ENCODE measurements at regions not wholly inside any gene's neighbourhood (a gene's known extent, or its start where the extent isn't known, plus 50 kb on each side); places are given as distances from the start of the nearest gene placed in this dataset.
A peak's percentile ranks its signal among the peaks of the same experiment; 100 is the strongest.

DNA sequence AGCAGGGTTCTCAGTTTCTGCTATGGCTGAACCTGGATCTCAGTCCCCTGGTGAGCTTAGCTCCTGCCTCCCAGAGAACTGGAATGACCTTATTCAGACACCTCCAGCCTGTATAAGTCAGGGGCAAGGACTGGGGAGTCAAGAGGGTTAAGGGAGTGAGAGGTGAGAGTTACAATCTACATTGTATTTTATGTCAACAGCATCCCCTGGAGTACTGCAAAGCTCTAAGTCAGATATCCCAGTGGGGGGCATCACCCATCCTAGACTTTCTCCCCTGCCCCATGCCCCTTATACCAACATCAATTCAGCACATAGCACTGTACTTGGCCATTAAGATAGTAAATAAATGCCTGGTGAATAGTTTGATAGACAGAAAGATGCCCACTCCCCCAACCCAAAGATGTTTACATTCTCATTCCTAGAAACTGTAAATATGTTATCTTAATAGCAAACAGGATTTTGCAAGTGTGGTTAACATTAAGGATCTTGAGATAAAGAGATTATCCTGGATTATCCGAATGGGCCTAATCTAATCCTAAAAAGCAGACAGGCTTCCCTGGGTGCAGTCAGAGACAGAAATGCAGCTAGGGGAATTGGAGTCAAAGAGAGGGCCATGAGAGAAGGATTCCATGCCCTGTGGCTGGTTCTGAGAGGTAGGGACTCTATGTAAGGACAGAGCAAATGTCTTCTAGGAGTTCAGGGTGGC, 132.3 kb upstream of the RASGRP1 start:
- no peak for DNase-seq

GRCh38 chr15:38698254-38698653, 133.6 kb upstream of the RASGRP1 start:
- peak; percentile 23 for DNase-seq

GRCh38 chr15:38699633-38700230, 135.1 kb upstream of the RASGRP1 start:
- DNase-seq = peak; percentile 72

- DNase-seq = no peak
These were observed 136.5 kb upstream of the RASGRP1 start for GRCh38 chr15:38701149-38701548.

DNA sequence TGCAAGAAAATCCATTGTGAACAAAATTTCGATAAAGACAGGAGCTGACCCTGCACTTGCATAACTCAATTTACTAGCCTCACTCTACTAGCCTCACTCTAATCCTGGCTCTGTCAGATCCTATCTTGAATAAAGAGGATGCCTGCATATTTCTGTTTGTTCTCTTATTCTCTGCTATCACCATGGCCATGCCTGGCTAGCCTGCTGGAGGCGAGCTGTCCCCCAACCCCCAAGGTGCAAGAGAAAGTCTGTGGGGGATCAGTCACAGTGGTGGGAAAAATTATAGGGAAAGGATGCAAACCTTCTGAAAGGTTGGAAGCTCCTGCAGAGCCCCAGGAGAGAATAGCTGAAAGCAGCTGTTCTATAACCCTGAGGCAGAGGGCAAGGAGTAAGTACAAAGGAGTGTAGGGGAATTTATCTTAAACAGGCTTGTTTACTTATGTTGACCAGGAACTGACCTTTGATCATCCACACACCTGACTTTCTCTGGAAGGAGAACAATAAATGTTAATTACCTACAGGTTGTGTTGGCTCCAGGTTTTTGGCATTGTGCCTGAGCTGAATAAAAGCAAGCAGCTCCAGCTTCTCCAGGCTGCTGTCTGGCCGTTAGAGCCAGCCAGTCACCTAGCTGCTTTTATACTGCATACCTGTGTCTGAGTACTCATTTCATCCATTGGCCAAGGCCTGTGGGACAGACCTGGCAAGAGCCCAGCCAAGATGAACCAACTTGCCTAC, 137.7 kb upstream of the RASGRP1 start:
- no peak for DNase-seq

DNA sequence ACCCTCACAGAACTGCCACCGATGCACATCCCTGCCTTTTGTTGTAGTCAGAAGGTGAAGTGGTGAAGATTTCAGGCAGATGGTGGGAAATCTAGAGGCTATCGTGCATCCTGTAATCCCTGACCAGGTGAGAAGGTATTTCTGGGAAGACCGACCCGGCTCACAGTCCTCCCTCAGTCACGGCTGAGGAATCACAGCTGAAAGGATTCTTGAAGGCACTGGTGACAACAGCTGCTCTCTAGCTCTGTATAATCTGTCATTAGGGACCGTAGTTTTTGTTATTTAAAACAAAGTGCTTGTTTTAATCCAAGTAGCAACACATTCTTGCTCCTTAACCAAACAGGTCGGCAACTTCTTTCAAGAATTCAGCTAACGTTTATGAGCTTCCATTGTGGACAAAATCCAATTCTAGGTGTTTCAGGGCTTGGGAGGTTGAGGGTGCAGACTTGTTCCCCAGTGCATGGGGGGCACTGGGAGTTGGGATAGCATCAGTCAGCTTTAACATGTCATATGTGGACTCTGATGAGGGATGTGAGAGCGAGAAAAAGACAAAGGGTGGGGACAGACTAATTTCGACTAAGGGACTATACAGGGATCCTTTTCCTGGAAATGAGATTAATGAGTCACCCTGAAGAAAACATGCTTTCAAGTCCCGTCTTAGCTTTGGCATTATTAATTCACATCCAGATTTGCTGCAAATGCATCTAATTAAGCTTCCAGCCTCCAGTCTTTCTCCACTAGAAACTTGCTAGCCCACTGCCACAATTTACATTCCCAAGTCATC, 141.0 kb upstream of the RASGRP1 start:
- no peak for DNase-seq

- DNase-seq = no peak
These were observed 142.3 kb upstream of the RASGRP1 start for GRCh38 chr15:38706956-38707355.

- DNase-seq = peak; percentile 34
These were observed 143.4 kb upstream of the RASGRP1 start for GRCh38 chr15:38707802-38708671.

DNA sequence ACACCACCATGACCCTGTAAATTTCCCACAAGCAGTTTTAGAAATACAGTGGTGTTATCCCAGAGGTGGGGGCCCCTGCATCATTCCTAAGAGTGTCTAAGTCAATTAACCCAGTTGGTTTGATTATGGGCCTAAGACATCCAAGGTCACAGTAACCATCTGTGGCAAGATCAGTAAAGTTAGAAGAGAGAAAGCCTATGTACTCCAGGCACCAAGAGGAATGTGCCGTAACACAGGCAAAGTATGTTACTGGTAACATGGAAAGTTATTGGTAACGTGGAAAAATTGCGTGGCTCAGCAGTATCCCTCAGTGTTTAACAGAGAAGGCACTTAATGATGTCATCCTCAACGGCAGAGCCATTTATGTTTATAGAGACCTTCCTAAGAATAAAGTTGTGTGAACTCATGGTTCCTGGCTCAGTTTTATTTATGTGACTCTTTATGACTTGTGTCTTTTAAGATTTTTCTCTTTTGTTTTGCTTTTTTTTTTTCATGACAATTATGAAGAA, 144.1 kb upstream of the RASGRP1 start:
- no peak for DNase-seq

- DNase-seq = no peak
These were observed 144.6 kb upstream of the RASGRP1 start for GRCh38 chr15:38709196-38709595.

DNA sequence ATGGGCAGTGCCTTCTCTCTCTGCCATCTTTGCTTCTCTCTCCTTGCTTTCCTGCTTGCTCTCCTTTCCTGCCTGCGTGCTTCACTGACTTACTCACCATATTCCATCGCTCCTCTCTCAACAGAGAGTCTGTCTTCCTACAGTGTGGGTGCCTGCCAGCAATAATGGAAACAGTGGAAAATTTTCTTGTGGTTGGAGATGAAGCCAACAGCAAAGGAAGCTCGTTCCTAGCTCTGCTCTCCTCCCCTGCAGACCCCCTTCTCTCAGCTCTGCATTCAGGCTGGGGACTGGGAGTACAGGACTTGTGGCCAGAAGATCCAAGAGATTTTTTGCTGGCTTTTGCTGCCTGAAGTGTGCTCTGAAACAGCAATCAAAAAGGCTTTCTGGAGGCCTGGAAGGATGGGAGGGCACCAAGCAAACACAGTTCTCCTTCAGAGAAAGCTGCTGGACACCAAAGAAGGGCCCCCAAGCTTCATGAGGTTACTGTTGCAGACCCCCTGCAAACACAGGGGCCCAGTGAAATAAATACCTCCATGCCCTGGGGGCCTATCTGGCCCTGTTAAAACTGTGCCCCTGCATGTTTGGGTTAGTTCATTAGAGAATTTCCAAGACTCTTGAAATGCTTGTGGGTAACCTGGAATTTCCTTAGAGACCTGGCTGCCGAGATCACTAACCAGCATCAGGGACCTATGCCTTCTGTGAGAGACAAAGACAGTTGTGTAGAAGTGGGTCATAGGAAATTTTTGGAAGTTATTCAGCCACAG, 149.9 kb upstream of the RASGRP1 start:
- no peak for DNase-seq

GRCh38 chr15:38720893-38721567, 156.4 kb upstream of the RASGRP1 start:
- no peak for DNase-seq

GRCh38 chr15:38721568-38721945, 156.9 kb upstream of the RASGRP1 start:
- no peak for DNase-seq

DNA sequence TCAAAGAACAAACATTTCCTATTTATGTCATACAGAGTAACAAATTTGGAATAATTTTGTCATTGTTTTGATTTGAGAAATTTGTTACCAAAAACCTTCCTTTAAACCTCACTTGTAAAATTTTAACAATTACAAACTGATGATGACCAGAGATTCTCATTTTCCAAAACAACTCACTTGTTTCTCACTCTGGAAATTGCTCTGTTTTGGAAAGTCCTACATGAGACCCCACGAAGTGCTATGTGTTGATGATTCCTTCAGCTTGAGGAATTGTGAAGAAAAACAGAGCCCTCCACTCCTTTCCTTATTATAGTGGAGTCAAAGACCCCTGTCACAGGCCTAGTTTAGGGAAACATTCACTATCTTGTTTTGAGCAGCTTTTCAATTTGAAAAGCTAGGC, 157.6 kb upstream of the RASGRP1 start:
- DNase-seq = no peak

GRCh38 chr15:38724827-38725226, 160.2 kb upstream of the RASGRP1 start:
- DNase-seq = no peak

DNA sequence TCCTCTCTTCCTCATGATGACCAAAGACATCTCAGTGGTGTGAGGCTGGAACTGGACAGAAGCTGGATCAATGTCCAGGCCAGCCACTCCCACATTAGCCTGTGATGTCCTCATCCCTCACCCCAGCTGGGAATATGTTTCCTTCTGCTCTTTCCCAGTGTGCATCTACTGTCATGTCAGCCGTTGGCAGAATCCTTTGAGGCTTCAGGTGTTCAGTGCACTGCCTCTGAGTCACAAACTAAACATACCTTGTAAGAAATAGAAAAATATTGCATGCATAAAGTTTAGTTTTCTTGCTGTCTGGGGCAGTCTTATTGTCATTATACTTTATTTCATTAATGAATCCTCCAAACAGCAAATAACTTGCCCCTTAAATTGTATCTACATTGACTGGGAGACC, 161.6 kb upstream of the RASGRP1 start:
- DNase-seq = no peak

GRCh38 chr15:38733331-38733730, 168.7 kb upstream of the RASGRP1 start:
- no peak for DNase-seq

GRCh38 chr15:38740206-38740605, 175.6 kb upstream of the RASGRP1 start:
- DNase-seq = no peak

- DNase-seq = no peak
These were observed 178.5 kb upstream of the RASGRP1 start for GRCh38 chr15:38743147-38743546.

- no peak for DNase-seq
These were observed 180.5 kb upstream of the RASGRP1 start for GRCh38 chr15:38745126-38745525.

- DNase-seq = no peak
These were observed 181.0 kb upstream of the RASGRP1 start for GRCh38 chr15:38745626-38746025.
